Activated T-helper 17 cell treated with anti-CD3 and anti-CD28 coated beads, Interleukin-2, amount 50 U/mL, for 72 hours (primary cell): ENCODE measurements at regions not wholly inside any gene's neighbourhood (a gene's known extent, or its start where the extent isn't known, plus 50 kb on each side); places are given as distances from the start of the nearest gene placed in this dataset.

ENCODE experiments used
- ATAC-seq: fragments of 150-1000 bp; cut with Tn5 transposase; replicated peaks from 2 replicates; pipeline ENCODE4 v1.10.0; 2021; ENCODE audit warnings: mild to moderate bottlenecking, moderate library complexity
- H3K27ac Mint-ChIP-seq: one replicate; pipeline ENCODE4 v1.8.0; 2022; ENCODE audit warnings: mixed read lengths
- H3K27me3 Mint-ChIP-seq: one replicate; pipeline ENCODE4 v1.8.0; 2022; ENCODE audit warnings: mixed read lengths
- H3K36me3 Mint-ChIP-seq: one replicate; pipeline ENCODE4 v1.8.0; 2022; ENCODE audit warnings: low read depth, mild to moderate bottlenecking, mixed read lengths
- H3K4me1 Mint-ChIP-seq: one replicate; pipeline ENCODE4 v1.8.0; 2022; ENCODE audit warnings: mixed read lengths
- H3K4me3 Mint-ChIP-seq: one replicate; pipeline ENCODE4 v1.8.0; 2022; ENCODE audit warnings: mild to moderate bottlenecking, mixed read lengths
- H3K9me3 Mint-ChIP-seq: one replicate; pipeline ENCODE4 v1.8.0; 2022; ENCODE audit warnings: mixed read lengths

DNA sequence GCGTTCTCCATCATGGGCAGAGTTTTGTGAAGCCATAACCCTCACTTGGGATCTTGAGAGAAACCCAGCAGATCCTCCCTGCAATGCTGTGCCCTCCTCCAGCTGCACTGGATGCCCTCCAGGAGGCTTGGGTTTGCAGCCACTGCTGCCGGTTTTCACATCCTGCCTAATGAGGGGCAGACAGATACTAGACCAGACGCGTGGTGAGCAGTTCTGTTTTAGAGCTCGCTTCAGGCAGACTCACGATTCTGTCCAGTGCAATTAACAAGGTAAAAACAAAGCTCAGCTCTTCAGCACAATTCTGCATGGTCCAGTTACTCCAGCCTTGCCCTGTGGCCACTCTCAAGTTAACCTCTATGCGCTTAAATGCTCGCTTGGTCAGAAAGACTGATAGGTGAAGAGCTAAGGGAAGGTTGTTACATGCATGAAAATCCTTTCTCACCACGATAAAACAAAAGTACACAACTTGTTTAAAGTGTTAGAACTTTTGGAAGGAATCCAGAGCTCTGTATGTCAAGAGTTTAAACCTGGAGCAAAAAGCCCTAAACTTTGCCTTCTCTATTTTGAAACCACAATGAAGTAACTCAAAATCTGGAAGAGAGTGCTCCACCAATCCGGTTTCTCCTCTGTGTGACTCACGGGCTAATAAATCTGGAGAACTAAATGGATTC lies 292.3 kb upstream of the FAT3 start:
- no peaks in the 10 kb centered on the region for H3K27me3 Mint-ChIP-seq
- no peak overlapping the region for H3K27ac Mint-ChIP-seq
- no peaks in the 10 kb centered on the region for H3K36me3 Mint-ChIP-seq
- ATAC-seq, result no peak
- no peaks in the 10 kb centered on the region for H3K4me1 Mint-ChIP-seq
- peaks cover 14% of the 10 kb centered on the region for H3K9me3 Mint-ChIP-seq
- no peak overlapping the region for H3K4me3 Mint-ChIP-seq

DNA sequence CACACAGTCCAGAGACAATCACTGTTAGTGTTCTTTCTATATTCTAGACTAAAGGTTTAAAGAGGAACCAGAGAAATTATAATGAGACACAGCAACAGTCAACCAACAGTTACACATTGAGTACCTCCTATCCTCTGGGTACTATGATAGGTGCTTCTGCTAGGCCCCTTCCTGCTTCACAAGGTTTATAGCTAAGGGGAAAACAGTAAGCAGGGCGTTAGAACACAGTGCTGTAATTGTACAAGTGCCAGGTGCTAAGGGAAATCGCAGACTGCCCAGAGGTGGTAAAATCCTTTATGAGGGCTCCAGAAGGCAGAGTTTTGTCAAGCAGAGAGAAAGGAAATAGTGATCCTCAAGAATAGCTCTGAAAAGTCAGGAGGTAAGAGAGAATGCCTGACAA lies 297.2 kb upstream of the FAT3 start:
- no peak for ATAC-seq
- Mint-ChIP-seq H3K4me3 (no peak overlapping the region), H3K4me1 (no peaks in the 10 kb centered on the region), H3K27me3 (no peaks in the 10 kb centered on the region), H3K9me3 (peaks cover 17% of the 10 kb centered on the region), H3K27ac (no peak overlapping the region), H3K36me3 (no peaks in the 10 kb centered on the region)

DNA sequence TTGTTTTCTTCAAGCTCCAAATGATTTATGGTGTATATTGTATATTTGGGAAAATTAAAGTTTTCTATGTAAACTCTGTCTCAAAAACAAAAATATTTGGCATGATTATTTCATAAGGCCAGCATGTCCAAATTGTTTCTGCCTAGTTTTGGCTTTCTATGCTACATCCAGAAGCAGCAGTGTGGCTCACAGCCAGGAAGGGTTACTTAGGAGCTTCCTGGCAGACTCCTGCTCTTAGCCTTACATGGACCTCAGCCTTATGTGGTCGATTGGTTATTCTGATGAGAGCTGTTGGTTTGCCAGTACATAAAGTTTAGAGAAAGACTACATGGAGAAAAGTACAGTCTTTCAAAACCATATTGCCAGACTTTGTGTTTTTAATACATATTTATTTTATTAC lies 297.7 kb upstream of the FAT3 start:
- no peaks in the 10 kb centered on the region for H3K36me3 Mint-ChIP-seq
- no peak overlapping the region for H3K27ac Mint-ChIP-seq
- peaks cover 17% of the 10 kb centered on the region for H3K9me3 Mint-ChIP-seq
- no peak overlapping the region for H3K4me3 Mint-ChIP-seq
- ATAC-seq, result no peak
- H3K4me1 Mint-ChIP-seq, result no peaks in the 10 kb centered on the region
- no peaks in the 10 kb centered on the region for H3K27me3 Mint-ChIP-seq

DNA sequence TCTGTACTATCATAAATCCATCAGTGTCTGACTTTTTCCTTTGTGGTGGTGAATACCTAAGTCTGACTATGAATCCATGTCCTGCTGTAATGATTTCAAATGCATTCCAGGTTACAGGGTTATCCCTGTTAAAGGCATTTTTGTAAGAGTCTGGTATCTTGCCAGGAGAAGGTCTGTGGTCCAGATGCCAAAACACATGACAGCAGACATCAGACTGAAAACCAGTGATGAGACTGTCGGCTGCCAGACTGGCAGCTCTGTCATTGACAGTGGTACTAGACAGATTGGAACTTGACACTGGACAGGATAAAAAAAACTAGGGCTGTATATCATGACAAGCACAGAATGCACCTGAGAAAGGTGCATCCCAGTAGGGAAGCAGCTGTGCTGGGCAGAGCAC lies 301.8 kb upstream of the FAT3 start:
- Mint-ChIP-seq H3K27ac (no peak overlapping the region), H3K27me3 (no peaks in the 10 kb centered on the region), H3K9me3 (peaks cover 22% of the 10 kb centered on the region), H3K4me3 (no peak overlapping the region), H3K4me1 (no peaks in the 10 kb centered on the region), H3K36me3 (no peaks in the 10 kb centered on the region)
- no peak for ATAC-seq

DNA sequence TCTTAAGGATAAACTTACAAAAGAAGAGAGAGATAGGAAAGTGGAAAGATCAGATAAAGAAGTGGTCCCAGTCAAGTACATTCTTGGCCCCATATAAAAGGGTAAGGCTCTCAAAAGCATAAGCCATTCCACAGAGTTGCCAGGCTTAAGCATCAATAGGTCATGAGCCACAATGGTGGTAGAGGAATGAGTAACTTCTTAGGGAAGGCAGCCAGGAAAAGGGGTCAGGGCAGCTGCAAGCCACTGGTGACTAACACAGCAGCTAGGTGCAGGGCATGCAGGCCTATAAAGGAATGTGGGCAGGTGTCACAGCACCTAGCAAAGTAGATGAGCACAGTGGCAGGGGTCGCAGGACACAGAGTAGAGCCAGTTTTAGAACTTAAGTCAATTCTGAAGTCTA lies 302.6 kb upstream of the FAT3 start:
- H3K9me3 Mint-ChIP-seq, result peaks cover 18% of the 10 kb centered on the region
- no peak overlapping the region for H3K4me3 Mint-ChIP-seq
- no peaks in the 10 kb centered on the region for H3K27me3 Mint-ChIP-seq
- no peak overlapping the region for H3K27ac Mint-ChIP-seq
- H3K36me3 Mint-ChIP-seq, result no peaks in the 10 kb centered on the region
- no peaks in the 10 kb centered on the region for H3K4me1 Mint-ChIP-seq
- ATAC-seq, result no peak

DNA sequence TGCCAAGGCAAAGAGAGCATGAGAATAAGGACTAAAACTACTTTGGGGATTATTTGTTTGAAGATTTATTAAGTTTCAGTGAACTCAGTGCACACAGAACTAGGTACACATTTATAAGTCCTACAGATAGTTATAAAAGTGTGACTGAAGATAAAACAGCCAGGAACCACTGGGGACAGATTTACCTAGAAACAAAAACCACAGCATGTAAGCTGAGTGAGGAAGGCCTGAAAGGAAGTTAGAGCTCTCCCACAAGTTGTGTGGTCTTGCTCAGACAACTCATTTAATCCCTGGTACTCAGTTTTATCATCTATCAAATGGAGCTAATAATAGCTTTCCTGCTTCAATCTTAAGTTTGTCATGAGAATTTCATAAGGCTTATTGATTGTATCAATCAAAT lies 311.2 kb upstream of the FAT3 start:
- Mint-ChIP-seq H3K27me3 (no peaks in the 10 kb centered on the region), H3K4me3 (no peak overlapping the region), H3K4me1 (no peaks in the 10 kb centered on the region), H3K27ac (no peak overlapping the region), H3K9me3 (peaks cover 9% of the 10 kb centered on the region), H3K36me3 (no peaks in the 10 kb centered on the region)
- ATAC-seq, result no peak

DNA sequence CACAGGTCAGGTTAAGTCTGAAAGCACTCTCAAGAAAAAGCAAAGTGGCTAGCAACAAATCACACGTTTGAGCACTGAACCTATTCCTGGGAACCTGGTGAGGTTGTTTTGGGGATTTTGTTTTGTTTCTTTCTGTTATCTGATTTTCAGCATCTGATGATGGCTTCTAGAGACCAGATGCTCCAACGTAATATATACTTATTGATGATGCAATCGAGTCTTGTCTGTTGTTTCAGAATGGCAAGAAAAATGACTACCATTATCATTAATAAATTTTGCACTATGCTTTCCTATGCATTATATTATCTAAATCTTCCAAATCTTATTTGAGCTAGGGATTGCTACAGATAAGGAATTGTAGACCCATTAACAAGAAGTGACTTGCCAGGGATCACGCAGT lies 312.3 kb upstream of the FAT3 start:
- Mint-ChIP-seq H3K4me3 (no peak overlapping the region), H3K27ac (no peak overlapping the region), H3K9me3 (peaks cover 9% of the 10 kb centered on the region), H3K27me3 (no peaks in the 10 kb centered on the region), H3K36me3 (no peaks in the 10 kb centered on the region), H3K4me1 (no peaks in the 10 kb centered on the region)
- no peak for ATAC-seq

DNA sequence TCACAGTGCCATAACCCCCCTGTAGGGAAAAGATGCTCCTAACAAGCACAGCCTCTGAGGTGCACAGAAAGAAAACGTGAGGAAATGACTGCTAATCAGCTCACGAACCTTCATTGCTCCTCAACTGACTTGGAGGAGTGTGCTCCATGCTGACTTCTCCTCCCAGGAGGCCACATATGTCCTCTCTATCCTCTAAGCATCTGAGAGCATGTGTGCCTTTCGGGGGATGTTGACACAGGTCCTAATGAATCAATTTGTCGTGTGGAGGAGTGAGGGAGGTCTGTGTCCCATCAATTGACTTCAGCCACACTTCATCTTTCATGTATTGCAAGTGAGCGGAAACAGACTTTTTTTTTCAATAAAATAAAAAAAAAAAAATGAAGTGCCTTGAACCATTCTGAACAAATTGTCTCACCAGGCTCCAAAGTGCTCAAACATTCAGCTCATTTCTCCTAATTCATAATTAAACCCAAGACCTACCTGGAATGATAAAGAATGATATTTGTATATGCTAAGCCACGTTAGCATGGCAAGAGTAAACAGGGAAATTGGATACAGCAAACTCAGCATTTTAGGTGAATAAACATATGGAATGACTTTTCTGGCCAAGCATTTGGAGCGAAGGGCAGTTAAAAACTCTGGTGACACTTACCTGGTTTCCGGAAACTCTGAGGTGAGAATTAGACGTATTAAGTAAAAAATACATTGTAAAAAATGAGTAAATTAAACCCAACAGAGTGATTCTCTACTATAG lies 317.6 kb upstream of the FAT3 start:
- no peak for ATAC-seq
- H3K27ac Mint-ChIP-seq, result no peak overlapping the region
- no peaks in the 10 kb centered on the region for H3K27me3 Mint-ChIP-seq
- no peaks in the 10 kb centered on the region for H3K36me3 Mint-ChIP-seq
- H3K9me3 Mint-ChIP-seq, result peaks cover 4% of the 10 kb centered on the region
- no peaks in the 10 kb centered on the region for H3K4me1 Mint-ChIP-seq
- H3K4me3 Mint-ChIP-seq, result no peak overlapping the region

DNA sequence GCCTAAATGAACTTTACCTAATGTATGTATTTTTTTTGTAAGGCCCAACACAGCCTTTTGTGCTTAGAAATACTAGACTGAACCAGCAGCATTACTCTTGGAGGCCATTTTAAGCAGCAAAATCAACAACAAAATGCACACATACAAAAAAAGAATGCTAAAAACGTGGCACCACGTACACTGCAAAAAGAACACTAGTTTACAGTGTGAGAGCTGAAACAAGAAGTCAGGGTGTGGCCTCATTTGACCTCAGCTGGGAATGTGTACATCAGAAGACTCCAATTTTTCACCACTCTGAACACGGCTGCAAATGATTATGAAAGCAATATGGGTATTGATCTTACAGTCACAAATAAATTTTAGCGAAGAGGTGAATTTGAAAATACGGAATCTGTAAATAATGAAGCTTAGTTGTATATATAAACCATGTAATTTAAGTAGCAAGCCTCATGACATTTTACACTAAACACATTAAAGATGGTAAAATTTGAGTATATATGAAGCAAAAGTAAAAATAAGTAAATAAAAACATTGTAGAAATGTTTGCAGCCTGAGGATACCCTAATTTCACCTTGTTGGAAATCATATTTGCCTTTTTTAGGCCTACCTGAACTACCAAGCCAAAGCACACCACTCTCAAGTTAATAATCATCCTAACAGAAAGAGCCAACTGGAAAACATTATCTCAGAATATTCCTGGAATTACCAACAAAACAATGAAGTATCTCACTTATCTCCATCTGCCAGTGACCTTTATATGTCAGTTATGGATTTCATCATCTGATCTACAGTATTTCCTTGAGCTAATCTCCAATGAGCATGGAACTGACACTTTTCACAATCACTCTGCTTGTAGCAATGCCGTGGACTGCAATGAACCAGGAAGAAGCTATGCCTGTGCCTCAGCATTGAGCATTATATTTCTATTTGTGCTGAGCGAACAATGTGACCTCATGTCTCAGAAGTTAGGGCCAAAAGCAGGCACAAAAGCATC lies 319.5 kb upstream of the FAT3 start:
- Mint-ChIP-seq H3K27ac (no peak overlapping the region), H3K27me3 (no peaks in the 10 kb centered on the region), H3K4me3 (no peak overlapping the region), H3K4me1 (no peaks in the 10 kb centered on the region), H3K36me3 (no peaks in the 10 kb centered on the region), H3K9me3 (peaks cover 4% of the 10 kb centered on the region)
- ATAC-seq, result no peak

DNA sequence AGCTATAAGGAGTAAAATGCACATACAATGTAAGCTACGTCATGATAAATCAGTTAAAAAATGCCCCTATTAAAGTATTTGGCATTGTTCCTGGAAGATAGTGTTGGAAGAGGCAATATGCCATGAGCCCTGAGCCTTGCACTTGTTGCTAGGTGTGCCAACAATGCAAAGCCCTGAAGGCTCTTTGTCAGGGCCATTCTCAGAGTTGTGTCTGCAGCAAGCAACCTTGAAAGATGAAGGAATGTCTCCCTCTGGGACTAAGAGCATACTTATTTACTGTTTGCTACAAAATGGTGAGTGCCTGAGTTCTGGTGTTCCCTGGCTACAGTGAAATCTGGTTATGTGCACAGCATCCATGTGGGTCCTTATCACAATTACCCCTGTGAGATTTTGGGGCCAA lies 322.3 kb upstream of the FAT3 start:
- H3K27ac Mint-ChIP-seq, result no peak overlapping the region
- H3K4me1 Mint-ChIP-seq, result no peaks in the 10 kb centered on the region
- H3K9me3 Mint-ChIP-seq, result peaks cover 4% of the 10 kb centered on the region
- H3K36me3 Mint-ChIP-seq, result no peaks in the 10 kb centered on the region
- H3K27me3 Mint-ChIP-seq, result no peaks in the 10 kb centered on the region
- no peak for ATAC-seq
- H3K4me3 Mint-ChIP-seq, result no peak overlapping the region

DNA sequence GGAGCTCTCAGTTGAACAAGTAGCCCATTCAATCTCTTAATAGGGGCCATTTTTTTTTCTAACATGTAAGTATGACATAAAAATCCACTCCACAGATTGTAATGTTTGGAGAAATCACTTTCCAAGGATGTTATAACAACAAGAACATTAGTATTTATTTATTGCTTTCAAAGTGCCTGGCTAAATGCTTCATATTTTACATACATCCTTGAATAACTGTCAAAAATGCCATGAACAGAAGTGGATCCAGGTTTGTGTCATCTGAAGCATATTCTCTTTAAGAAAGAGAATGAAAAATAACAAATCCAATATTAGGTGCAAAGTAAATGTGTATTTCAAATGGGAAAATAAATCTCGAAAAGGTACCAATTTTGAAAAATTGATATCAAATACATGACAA lies 344.0 kb upstream of the FAT3 start:
- Mint-ChIP-seq H3K36me3 (no peaks in the 10 kb centered on the region), H3K4me1 (no peaks in the 10 kb centered on the region), H3K27me3 (no peaks in the 10 kb centered on the region), H3K4me3 (no peak overlapping the region), H3K9me3 (peaks cover 12% of the 10 kb centered on the region), H3K27ac (no peak overlapping the region)
- ATAC-seq, result no peak

DNA sequence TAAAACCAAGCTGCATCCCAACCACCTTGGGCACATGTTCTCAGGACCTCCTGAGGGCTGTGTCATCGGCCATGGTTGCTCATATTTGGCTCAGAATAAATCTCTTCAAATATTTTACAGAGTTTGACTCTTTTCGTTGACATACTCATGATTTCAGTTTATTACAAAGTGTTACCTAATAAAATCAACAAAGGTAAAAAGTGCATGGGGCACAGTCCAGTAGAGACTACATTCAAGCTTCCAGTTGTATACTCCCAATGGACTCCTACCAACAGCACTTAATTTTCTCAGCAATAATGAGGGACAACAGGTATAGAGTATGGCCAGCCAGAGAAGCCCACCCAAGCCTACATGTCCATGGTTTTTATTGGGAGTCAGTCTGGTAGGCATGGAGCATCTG lies 347.9 kb upstream of the FAT3 start:
- H3K27ac Mint-ChIP-seq, result no peak overlapping the region
- H3K36me3 Mint-ChIP-seq, result no peaks in the 10 kb centered on the region
- H3K4me3 Mint-ChIP-seq, result no peak overlapping the region
- H3K27me3 Mint-ChIP-seq, result no peaks in the 10 kb centered on the region
- no peaks in the 10 kb centered on the region for H3K4me1 Mint-ChIP-seq
- peaks cover 4% of the 10 kb centered on the region for H3K9me3 Mint-ChIP-seq
- ATAC-seq, result no peak

DNA sequence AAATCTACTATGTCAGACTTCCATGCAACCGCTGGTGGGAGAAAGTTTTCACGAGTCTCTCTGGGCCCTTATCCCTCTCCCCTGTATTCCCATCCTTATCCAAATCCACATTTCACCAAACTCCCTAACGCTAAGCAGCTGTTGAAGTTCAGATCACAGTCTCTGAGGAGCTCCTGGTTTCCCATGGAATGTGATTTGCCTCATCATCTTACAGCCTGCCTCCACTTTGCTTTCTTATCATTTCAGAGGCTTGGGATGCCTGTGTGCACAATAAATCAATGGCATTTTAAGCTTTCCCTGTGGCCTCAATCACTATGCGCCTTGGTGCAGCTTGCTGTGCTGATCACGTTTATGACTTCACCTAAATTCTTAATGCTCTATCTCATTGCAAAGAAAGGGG lies 352.4 kb upstream of the FAT3 start:
- ATAC-seq, result no peak
- H3K27ac Mint-ChIP-seq, result no peak overlapping the region

DNA sequence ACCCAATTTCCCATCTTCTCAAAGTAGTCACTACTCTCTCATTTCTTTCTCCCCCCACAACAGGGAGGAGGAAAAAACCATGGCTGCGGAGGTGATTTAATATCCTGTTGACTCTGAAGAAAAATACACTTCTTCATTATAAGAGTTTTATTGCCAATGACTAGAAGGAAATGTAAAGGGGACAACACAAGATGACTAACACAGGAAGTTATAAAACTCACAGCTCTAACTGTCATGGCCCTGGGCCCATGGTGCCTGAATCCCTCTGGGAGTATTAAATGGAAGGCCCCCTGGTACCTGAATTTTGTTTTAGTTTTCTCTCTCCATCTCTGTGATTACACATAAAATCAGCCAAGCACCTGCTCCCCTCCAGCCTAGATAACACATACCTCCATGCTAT lies 352.8 kb upstream of the FAT3 start:
- Mint-ChIP-seq H3K27ac (no peak overlapping the region), H3K4me1 (no peaks in the 10 kb centered on the region), H3K4me3 (no peak overlapping the region), H3K9me3 (peaks cover 9% of the 10 kb centered on the region), H3K36me3 (no peaks in the 10 kb centered on the region), H3K27me3 (no peaks in the 10 kb centered on the region)
- ATAC-seq, result no peak

More for the DNA sequence above, 352.4 kb upstream of the FAT3 start:
- H3K36me3 Mint-ChIP-seq, result no peaks in the 10 kb centered on the region
- no peaks in the 10 kb centered on the region for H3K4me1 Mint-ChIP-seq
- H3K27me3 Mint-ChIP-seq, result no peaks in the 10 kb centered on the region
- H3K9me3 Mint-ChIP-seq, result peaks cover 9% of the 10 kb centered on the region
- H3K4me3 Mint-ChIP-seq, result no peak overlapping the region

DNA sequence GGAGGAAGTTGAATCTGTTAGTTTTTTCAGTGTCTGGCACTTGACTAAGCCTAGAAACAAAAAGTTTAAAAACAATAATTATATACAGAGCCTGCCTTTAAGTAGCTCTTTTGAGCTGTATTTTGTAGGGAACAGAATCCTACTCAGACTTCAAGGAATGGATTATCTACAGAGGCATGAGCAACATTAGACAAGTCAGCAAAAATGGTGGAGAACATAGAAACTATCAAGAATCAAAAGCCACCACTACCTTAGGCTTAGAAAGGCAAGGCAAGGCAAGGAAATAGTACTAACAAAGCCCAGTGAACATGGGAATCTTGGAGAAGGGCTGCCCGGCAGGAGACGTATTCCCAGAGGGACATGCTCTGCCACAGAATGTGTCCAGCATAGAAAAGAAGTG lies 353.6 kb upstream of the FAT3 start:
- H3K4me3 Mint-ChIP-seq, result no peak overlapping the region
- no peak for ATAC-seq
- H3K4me1 Mint-ChIP-seq, result no peaks in the 10 kb centered on the region
- H3K27ac Mint-ChIP-seq, result no peak overlapping the region
- peaks cover 9% of the 10 kb centered on the region for H3K9me3 Mint-ChIP-seq
- no peaks in the 10 kb centered on the region for H3K27me3 Mint-ChIP-seq
- no peaks in the 10 kb centered on the region for H3K36me3 Mint-ChIP-seq
